ENCODE measurements at regions not wholly inside any gene's neighbourhood (a gene's known extent, or its start where the extent isn't known, plus 50 kb on each side); places are given as distances from the start of the nearest gene placed in this dataset.
A peak's percentile ranks its signal among the peaks of the same experiment; 100 is the strongest.
"Not testable (repeated sequence)": the region's sequence is repeated elsewhere in the genome, so short reads cannot be mapped to it uniquely, and the experiment has no call there.

GRCh38 chr3:115204475-115204874, 57.4 kb upstream of the ZBTB20 start:
- DNase-seq = no peak

GRCh38 chr3:115208066-115208750, 61.1 kb upstream of the ZBTB20 start:
- no peak for DNase-seq

DNA sequence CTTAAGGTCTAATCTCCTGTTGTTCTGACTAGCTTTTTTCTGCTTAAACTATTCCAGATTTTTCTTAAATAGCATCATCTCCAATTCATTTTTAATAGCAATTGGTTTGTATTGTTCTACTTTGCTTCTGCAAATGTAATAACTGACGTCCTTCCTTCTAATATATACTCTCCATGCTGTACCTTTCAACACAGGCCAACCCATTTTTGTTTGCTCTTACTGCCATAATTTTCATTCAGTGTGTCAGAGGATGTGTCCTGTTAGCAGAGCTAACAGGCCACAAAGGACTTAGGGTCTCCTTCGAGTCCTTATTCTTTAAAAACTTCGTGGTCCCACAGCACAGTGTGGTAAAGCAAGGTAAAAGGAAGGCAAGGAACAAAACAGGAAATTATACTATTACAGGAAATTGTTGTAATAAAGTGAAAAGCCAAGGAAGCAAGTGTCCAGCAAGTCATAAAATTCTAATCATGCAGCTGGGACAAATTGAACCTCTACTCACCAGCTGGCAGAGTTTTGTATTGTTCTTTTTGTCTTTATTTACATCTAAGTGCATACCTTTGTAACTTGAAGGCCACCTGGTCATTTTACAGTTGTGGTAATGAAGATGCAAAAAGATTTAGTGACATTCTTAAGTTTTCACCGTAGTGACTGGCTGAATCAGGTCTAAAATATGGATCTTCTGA, 64.9 kb upstream of the ZBTB20 start:
- no peak for DNase-seq

DNA sequence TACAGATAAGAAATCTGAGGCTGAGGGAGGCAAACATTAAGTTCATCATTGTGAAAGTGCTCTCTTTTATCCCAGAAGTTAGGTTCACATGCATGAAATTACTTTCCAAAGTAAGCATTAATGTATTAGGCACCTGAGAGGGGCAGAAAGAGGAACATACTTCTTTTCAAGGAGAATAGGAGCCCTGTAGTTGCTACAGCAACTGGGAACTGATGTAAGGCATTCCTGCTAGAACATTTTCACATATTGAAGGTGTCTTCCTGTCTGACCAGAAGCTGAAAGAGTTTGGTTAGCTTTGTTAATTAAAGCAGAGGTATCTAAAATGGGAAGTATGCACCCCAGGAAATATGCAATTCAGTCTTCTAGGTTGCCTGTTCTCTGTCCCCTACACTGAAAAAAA, 65.5 kb upstream of the ZBTB20 start:
- DNase-seq = no peak

DNA sequence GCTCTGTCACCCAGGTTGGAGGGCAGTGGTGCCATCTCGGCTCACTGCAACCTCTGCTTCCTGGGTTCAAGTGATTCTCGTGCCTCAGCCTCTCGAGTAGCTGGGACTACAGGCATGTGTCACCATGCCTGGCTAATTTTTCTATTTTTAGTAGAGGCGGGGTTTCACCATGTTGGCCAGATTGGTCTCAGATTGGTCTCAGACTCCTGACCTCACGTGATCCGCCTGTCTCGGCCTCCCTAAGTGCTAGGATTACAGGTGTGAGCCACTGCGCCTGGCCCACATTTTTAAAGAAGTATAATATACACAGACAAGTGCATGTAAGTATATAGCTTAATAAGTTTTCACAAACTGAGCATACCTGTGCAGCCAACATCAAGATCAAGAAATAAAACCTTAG, 66.0 kb upstream of the ZBTB20 start:
- not testable (repeated sequence) for DNase-seq

- no peak for DNase-seq
Measured at GRCh38 chr3:115217292-115217677, 70.2 kb upstream of the ZBTB20 start.

- DNase-seq = peak; percentile 13
Measured at GRCh38 chr3:115217678-115218451, 70.8 kb upstream of the ZBTB20 start.

DNA sequence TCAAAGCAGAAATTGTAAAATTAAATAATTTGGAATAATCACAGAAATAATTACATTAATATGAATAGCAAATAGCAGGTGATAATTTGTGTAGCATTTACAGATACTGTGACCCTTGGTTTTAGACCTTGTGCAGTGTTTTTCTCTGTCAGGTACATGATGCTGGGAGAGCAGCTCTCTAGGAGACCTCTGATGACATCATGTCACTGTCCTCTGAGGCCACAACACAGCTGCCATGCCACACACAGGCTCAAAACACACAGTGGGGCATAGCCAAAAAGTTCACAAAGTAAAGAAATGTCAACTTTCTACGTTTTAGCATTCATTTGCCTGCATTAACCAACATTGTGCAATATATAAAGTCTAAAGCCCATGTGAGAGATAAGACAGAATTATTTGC, 71.8 kb upstream of the ZBTB20 start:
- no peak for DNase-seq

GRCh38 chr3:115224687-115225086, 77.6 kb upstream of the ZBTB20 start:
- no peak for DNase-seq

- DNase-seq = no peak
Measured at GRCh38 chr3:115226844-115227445, 79.9 kb upstream of the ZBTB20 start.

GRCh38 chr3:115227461-115227860, 80.4 kb upstream of the ZBTB20 start:
- no peak for DNase-seq

DNA sequence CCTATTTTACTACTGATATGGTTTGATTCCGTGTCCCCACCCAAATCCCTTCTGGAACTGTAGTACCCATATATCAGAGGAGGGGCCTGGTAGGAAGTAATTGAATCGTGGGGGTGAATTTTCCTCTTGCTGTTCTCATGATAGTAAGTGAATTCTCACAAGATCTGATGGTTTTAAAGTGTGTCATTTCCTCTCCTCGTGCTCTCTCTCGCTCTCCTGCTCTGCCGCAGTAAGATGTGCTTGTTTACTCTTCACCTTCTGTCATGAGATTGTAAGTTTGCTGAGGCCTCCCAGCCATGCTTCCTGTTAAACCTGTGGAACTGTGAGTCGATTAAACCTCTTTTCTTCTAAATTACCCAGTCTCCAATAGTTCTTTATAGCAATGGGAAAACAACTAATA, 81.2 kb upstream of the ZBTB20 start:
- no peak for DNase-seq

GRCh38 chr3:115232167-115232566, 85.1 kb upstream of the ZBTB20 start:
- DNase-seq = no peak

- DNase-seq = peak; percentile 3
Measured at GRCh38 chr3:115233021-115233420, 85.9 kb upstream of the ZBTB20 start.

- no peak for DNase-seq
Measured at GRCh38 chr3:115236496-115236895, 89.4 kb upstream of the ZBTB20 start.

GRCh38 chr3:115239717-115240116, 92.6 kb upstream of the ZBTB20 start:
- peak; percentile 74 for DNase-seq

DNA sequence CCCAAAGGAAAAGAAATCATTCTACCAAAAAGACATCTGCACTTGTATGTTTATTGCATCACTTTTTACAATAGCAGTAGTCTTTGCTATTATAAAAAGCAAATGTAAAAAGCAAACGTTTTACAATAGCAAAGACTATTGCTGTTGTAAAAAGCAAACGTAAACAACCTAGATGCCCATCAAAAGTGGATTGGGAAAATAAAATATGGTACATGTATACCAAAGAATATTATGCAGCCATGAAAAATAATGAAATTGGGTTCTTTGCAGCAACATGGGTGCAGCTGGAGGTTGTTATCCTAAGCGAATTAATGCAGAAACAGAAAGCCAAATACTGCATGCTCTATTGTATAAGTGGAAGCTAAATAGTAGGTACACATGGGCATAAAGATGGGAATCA, 97.3 kb upstream of the ZBTB20 start:
- DNase-seq = no peak

DNA sequence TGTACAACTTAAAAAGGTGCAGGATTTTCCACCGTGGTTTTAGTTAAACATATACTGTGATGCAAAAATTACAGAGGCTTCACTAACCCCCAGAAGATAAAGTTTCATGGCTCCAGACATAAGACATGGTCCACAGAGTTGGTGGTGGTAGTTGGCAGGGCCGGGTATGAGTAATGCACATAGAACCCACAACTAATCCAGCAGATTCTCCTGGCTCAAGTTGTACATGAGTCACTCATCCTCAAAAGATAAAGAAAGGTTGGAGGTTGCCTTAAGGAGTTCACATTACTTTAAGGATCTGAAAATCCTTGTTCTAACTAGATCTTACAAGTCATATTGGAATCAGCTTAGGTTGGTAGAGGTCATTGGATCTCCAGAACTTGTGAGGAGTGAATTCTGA, 98.3 kb upstream of the ZBTB20 start:
- peak; percentile 60 for DNase-seq

GRCh38 chr3:115245899-115246298, 98.8 kb upstream of the ZBTB20 start:
- DNase-seq = no peak

- DNase-seq = no peak
Measured at GRCh38 chr3:115246461-115247020, 99.5 kb upstream of the ZBTB20 start.

DNA sequence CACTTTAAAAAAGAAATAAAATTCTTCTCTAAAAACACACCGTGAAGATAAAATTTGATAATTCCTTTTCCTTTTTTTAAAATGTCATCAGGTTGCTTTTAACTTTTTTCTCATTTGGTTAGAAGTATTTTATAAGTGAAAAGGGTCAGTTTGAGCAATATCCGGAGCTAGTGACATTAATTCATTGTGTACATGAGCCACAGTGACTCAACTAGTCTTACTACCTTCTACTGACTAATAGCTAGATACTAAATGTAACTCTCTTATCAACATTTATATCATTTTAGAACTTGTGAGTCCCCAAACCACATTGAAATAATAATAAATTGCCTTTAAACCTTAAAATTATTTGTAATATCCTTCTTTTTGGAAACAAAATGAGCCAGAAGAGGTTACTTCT, 101.2 kb upstream of the ZBTB20 start:
- DNase-seq = no peak

- no peak for DNase-seq
Measured at GRCh38 chr3:115251509-115251908, 104.4 kb upstream of the ZBTB20 start.

DNA sequence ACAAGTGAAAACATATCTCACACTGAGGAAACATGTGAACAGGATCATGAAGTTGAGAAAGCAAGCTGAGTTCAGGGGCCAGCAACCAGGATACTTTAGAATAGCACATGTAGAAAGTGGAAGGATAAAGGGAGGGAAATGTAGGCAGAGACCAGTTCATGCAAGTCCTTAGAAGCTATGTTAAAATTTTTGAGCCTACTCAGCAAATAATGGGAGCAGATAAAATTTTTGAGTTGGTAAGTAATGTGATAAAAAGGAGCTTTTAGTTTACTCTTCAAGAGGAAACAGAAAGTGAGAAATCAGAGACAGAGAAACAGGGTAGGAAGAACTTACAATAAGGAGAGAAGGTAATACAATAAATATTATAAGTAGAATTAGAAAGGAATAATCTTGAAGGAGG, 105.6 kb upstream of the ZBTB20 start:
- no peak for DNase-seq

Measured in T1000 (cell line).